HUES6 (cell line): ENCODE measurements at regions not wholly inside any gene's neighbourhood (a gene's known extent, or its start where the extent isn't known, plus 50 kb on each side); places are given as distances from the start of the nearest gene placed in this dataset.
"Not testable (repeated sequence)": the region's sequence is repeated elsewhere in the genome, so short reads cannot be mapped to it uniquely, and the experiment has no call there.

Experiments
- H3K27ac ChIP-seq: 2 replicates; pipeline ENCODE4 v1.7.0; 2013; ENCODE audit warnings: low read depth, mild to moderate bottlenecking, low read length, inconsistent platforms
- H3K27me3 ChIP-seq: 2 replicates; pipeline ENCODE4 v1.6.1; 2013; ENCODE audit warnings: low read length; ENCODE audit not compliant: control insufficient read depth, insufficient read depth
- H3K36me3 ChIP-seq: 2 replicates; pipeline ENCODE4 v1.6.1; 2013; ENCODE audit warnings: low read length; ENCODE audit not compliant: control insufficient read depth, insufficient read depth
- H3K4me1 ChIP-seq: 2 replicates; pipeline ENCODE4 v1.6.1; 2013; ENCODE audit warnings: low read length; ENCODE audit not compliant: control insufficient read depth, insufficient read depth
- H3K4me3 ChIP-seq: 2 replicates; pipeline ENCODE4 v1.5.1; 2013; ENCODE audit warnings: low read depth, low read length
- H3K9ac ChIP-seq: one replicate; pipeline ENCODE4 v1.6.1; 2013; ENCODE audit warnings: mild to moderate bottlenecking, low read length
- H3K9me3 ChIP-seq: 2 replicates; pipeline ENCODE4 v1.6.1; 2013; ENCODE audit warnings: low read depth, low read length; ENCODE audit not compliant: control insufficient read depth, insufficient read depth

GRCh38 chr2:31660165-31660564 lies 79.4 kb upstream of the SRD5A2 start:
- Histone ChIP-seq H3K4me3 (no peak overlapping the region), H3K36me3 (no peaks in the 10 kb centered on the region), H3K27me3 (peaks cover 3% of the 10 kb centered on the region; the same call in 1 of the 2 replicates), H3K9ac (no peak overlapping the region), H3K27ac (no peak overlapping the region), H3K4me1 (no peaks in the 10 kb centered on the region), H3K9me3 (no peaks in the 10 kb centered on the region)

GRCh38 chr2:31654241-31654640 lies 73.5 kb upstream of the SRD5A2 start:
- Histone ChIP-seq H3K36me3 (no peaks in the 10 kb centered on the region), H3K9me3 (no peaks in the 10 kb centered on the region), H3K27me3 (peaks cover 3% of the 10 kb centered on the region; the same call in 1 of the 2 replicates), H3K4me3 (no peak overlapping the region), H3K9ac (no peak overlapping the region), H3K27ac (no peak overlapping the region), H3K4me1 (no peaks in the 10 kb centered on the region)

- Histone ChIP-seq H3K9me3 (no peaks in the 10 kb centered on the region), H3K27ac (no peak overlapping the region), H3K4me1 (no peaks in the 10 kb centered on the region), H3K4me3 (no peak overlapping the region), H3K36me3 (no peaks in the 10 kb centered on the region), H3K9ac (no peak overlapping the region), H3K27me3 (peaks cover 3% of the 10 kb centered on the region; the same call in 1 of the 2 replicates)
Observed at GRCh38 chr2:31651736-31652135, 71.0 kb upstream of the SRD5A2 start.

GRCh38 chr2:31651267-31651666 lies 70.5 kb upstream of the SRD5A2 start:
- Histone ChIP-seq H3K27me3 (peaks cover 3% of the 10 kb centered on the region; the same call in 1 of the 2 replicates), H3K36me3 (no peaks in the 10 kb centered on the region), H3K9me3 (no peaks in the 10 kb centered on the region), H3K9ac (no peak overlapping the region), H3K4me3 (no peak overlapping the region), H3K4me1 (no peaks in the 10 kb centered on the region), H3K27ac (no peak overlapping the region)

GRCh38 chr2:31644551-31644950 lies 63.8 kb upstream of the SRD5A2 start:
- Histone ChIP-seq H3K27me3 (no peaks in the 10 kb centered on the region; the same call in 1 of the 2 replicates), H3K9me3 (no peaks in the 10 kb centered on the region)

GRCh38 chr2:31642707-31643106 lies 62.0 kb upstream of the SRD5A2 start:
- Histone ChIP-seq H3K27ac (no peak overlapping the region), H3K36me3 (no peaks in the 10 kb centered on the region), H3K9me3 (no peaks in the 10 kb centered on the region), H3K4me1 (no peaks in the 10 kb centered on the region), H3K27me3 (no peaks in the 10 kb centered on the region; the same call in 1 of the 2 replicates), H3K9ac (no peak overlapping the region), H3K4me3 (no peak overlapping the region)

More at GRCh38 chr2:31644551-31644950, 63.8 kb upstream of the SRD5A2 start:
- no peak overlapping the region for H3K9ac ChIP-seq
- no peaks in the 10 kb centered on the region for H3K4me1 ChIP-seq
- H3K4me3 ChIP-seq = no peak overlapping the region
- H3K27ac ChIP-seq = no peak overlapping the region
- H3K36me3 ChIP-seq = no peaks in the 10 kb centered on the region

- H3K27me3 ChIP-seq, H3K4me3 ChIP-seq, H3K27ac ChIP-seq, H3K9ac ChIP-seq, H3K4me1 ChIP-seq, H3K9me3 ChIP-seq, H3K36me3 ChIP-seq: not testable (repeated sequence)
Observed at GRCh38 chr2:31632201-31632600, 51.5 kb upstream of the SRD5A2 start.
